HG03521 (cell line): ENCODE measurements at regions not wholly inside any gene's neighbourhood (a gene's known extent, or its start where the extent isn't known, plus 50 kb on each side); places are given as distances from the start of the nearest gene placed in this dataset.

Experiments used
- ATAC-seq: cut with Tn5 transposase; IDR thresholded peaks from one replicate; pipeline ENCODE4 v1.9.1; 2021; ENCODE audit warnings: mild to moderate bottlenecking, moderate library complexity; ENCODE audit not compliant: unreplicated experiment

GRCh38 chr21:35416866-35417489 is 367.9 kb upstream of the RUNX1 start:
- no peak for ATAC-seq

GRCh38 chr21:35414507-35415139 is 365.5 kb upstream of the RUNX1 start:
- no peak for ATAC-seq

GRCh38 chr21:35414056-35414455 is 365.0 kb upstream of the RUNX1 start:
- no peak for ATAC-seq

GRCh38 chr21:35412231-35412630 is 363.1 kb upstream of the RUNX1 start:
- ATAC-seq = no peak

- no peak for ATAC-seq
Measured at GRCh38 chr21:35411434-35411833, 362.3 kb upstream of the RUNX1 start.

GRCh38 chr21:35410656-35411055 is 361.6 kb upstream of the RUNX1 start:
- ATAC-seq = no peak

GRCh38 chr21:35410123-35410522 is 361.0 kb upstream of the RUNX1 start:
- ATAC-seq = no peak

- ATAC-seq = no peak
Measured at GRCh38 chr21:35408401-35408800, 359.3 kb upstream of the RUNX1 start.

- ATAC-seq = no peak
Measured at GRCh38 chr21:35406635-35407034, 357.5 kb upstream of the RUNX1 start.

- no peak for ATAC-seq
Measured at GRCh38 chr21:35405981-35406380, 356.9 kb upstream of the RUNX1 start.

GRCh38 chr21:35404247-35404646 is 355.1 kb upstream of the RUNX1 start:
- no peak for ATAC-seq

- ATAC-seq = no peak
Measured at GRCh38 chr21:35402061-35402460, 353.0 kb upstream of the RUNX1 start.

- no peak for ATAC-seq
Measured at GRCh38 chr21:35401476-35401875, 352.4 kb upstream of the RUNX1 start.

GRCh38 chr21:35400233-35400939 is 351.3 kb upstream of the RUNX1 start:
- ATAC-seq = no peak

- no peak for ATAC-seq
Measured at GRCh38 chr21:35399706-35400105, 350.6 kb upstream of the RUNX1 start.

GRCh38 chr21:35399002-35399530 is 350.0 kb upstream of the RUNX1 start:
- ATAC-seq = no peak

- no peak for ATAC-seq
Measured at GRCh38 chr21:35398346-35398982, 349.4 kb upstream of the RUNX1 start.

GRCh38 chr21:35397781-35398180 is 348.7 kb upstream of the RUNX1 start:
- no peak for ATAC-seq

- ATAC-seq = no peak
Measured at GRCh38 chr21:35396655-35397054, 347.6 kb upstream of the RUNX1 start.

- ATAC-seq = no peak
Measured at GRCh38 chr21:35395728-35396127, 346.6 kb upstream of the RUNX1 start.

GRCh38 chr21:35394634-35395369 is 345.7 kb upstream of the RUNX1 start:
- ATAC-seq = no peak
